HG03060 (cell line): ENCODE measurements at regions not wholly inside any gene's neighbourhood (a gene's known extent, or its start where the extent isn't known, plus 50 kb on each side); places are given as distances from the start of the nearest gene placed in this dataset.
"Not testable (repeated sequence)": the region's sequence is repeated elsewhere in the genome, so short reads cannot be mapped to it uniquely, and the experiment has no call there.

Experiments
- ATAC-seq: cut with Tn5 transposase; IDR thresholded peaks from one replicate; pipeline ENCODE4 v1.9.1; 2021; ENCODE audit warnings: low read depth, moderate number of reproducible peaks; ENCODE audit not compliant: unreplicated experiment

DNA sequence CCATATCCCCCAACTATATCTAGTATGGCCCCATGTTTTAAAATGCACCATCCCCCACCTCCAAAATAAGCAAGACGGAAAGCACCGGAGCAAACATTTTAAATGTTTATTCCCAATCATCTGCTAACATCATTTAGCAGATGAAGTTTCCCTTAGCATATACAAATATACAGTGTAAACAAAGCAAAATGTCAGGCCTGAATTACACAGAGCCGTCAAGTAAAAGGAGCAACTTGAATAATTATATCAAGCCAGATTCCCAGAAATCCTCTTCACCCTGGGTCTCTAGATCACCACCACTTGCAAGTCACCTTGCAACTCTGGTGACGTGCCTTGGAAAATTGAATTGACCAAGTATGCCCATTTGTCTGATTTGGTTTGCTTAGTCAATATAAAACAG, 91.6 kb upstream of the COL1A2 start:
- no peak for ATAC-seq

DNA sequence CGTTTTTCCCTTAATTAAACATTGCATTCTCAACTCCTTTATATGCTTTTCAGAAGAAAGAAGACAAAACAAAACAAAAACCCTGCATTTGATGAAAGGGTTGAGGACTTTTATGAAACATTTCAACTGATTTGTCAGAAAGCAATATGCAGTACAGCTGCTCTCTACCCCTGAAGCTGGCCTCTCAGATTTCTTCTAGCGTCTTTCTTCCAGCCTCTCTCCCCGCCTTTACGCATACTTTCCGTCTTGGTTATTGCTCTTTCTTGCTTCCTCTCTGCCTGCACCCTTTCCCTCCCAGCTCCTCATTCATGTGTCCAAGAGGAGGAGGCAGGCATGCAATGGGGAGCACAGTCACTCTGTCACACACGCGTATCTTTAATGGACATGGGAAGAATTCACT, 91.0 kb upstream of the COL1A2 start:
- ATAC-seq, result no peak

- no peak for ATAC-seq
Observed at GRCh38 chr7:94304878-94305277, 89.8 kb upstream of the COL1A2 start.

DNA sequence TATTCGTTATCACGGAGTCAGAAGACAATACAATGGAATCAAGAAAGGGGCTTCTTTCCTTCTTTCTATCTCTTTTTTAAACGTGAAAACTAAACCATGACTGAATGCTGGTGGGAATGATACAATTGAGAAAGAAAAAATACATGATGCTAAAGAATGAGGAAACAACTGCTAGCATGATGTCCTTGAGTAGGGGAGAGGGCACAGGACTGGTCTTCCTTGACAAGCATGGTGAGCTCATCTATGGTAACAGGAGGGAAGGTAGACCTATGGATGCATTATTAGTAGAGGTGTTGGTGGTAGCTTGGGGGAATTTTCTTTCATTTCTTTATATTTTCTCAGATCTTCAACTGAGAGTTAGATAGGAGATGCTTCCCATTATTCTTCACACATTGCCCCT, 88.9 kb upstream of the COL1A2 start:
- no peak for ATAC-seq

DNA sequence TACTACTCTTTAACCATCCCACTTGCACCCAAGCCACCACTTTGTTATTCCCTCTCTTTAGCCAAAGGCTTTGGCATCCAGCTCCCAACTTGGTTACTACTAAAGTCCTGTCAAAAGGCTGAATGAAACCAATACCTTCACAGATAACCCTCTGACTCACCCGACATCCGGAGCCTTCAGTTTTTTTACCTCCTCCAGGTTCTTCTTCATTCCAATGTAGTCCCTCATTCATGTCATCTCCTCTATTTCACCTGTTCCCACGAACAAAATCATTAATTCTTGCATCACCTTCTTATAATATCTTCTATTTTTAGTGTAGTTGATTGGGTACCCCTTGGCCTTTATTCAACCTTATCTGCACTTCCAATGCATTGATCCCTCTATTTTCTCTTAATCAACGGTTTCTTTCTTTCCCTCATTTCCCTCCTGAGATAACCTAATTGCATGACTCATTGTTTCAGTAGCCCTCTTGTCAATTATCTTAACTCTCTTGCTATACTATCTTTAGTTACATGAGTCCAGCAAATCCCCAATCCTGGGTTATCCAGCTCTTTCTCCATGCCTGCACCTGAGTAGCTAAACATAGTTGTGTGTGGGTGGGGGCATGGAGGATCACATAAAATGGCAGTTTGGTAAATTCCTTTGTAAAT, 87.2 kb upstream of the COL1A2 start:
- no peak for ATAC-seq

GRCh38 chr7:94311515-94311914, 83.2 kb upstream of the COL1A2 start:
- ATAC-seq, result no peak

GRCh38 chr7:94313926-94314325, 80.8 kb upstream of the COL1A2 start:
- no peak for ATAC-seq

DNA sequence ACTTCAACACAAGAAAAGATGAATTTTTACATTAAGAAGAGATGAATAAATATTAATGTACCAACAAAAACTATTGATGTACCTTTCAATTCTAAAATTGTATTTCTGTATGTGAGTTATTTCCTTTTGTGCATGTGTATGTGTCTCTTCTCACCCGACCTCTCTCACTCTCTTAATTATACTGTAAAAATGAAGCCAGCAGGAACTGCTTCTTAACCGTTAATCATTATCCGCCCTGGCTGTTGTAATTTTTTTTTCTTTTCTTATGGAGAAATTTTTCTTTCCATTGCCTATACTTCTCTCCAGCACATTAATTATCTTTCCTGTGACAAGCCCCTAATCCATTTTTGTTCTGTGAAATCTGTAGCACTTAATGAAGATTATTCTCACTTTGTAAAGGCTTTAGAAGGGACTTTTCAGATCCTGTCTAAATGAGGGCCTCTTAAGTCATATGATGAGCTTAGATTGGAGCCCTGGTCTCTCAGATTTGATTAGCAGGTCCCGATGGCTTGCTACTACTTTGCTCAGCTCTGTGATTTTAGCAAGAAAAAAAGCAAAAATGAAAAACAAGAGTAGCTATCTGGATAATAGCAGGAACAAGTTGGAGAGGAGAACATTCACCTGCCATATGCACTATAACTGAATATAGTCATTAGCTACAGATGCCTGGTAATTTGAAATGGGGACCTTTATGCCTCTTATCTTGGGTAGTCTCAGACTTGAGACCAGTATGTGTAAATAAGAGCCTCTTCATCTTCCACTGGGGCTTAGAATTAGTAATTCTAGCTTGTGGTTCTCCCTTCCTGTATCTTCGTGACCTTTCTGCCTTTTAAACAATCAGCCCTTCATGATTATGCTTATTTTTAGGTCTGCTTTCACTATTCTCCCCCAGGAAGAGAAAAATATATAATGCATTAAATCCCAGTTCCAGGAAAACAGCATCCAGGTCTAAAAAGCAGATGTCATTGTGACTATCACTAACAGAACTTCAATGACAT, 80.0 kb upstream of the COL1A2 start:
- no peak for ATAC-seq

DNA sequence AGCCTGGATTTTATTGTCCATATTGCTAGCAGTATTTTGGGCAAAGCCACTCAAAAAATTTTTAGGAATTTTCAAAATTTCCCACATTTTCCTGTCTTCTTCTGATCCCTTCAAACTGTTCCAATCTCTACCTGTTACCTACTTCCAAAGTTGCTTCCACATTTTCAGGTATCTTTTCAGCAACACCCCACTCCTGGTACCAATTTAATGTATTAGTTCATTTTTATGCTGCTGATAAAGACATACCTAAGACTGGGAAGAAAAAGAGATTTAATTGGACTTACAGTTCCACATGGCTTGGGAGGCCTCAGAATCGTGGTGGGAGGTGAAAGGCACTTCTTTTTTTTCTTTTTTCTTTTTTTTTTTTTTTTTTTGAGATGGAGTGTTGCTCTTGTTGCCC, 73.6 kb upstream of the COL1A2 start:
- not testable (repeated sequence) for ATAC-seq

DNA sequence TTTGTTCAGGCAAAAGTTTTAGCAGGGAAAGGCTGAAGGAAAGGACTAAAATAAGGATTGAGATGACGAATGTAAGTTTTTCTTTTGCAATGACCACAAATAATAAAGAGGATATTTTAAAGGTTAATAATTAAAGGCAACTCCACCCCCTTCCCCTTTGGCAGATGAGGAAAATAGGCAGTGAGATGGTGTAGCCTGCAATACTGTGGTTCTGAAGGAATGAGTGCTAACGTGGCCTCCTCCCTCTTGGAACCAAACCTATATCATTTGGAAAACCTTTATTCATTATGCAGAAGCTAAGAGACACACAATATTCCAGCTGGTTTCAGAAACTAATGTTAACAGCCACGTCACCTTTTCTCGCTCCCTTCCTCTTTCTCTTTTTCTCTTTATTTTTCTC, 70.9 kb upstream of the COL1A2 start:
- no peak for ATAC-seq

DNA sequence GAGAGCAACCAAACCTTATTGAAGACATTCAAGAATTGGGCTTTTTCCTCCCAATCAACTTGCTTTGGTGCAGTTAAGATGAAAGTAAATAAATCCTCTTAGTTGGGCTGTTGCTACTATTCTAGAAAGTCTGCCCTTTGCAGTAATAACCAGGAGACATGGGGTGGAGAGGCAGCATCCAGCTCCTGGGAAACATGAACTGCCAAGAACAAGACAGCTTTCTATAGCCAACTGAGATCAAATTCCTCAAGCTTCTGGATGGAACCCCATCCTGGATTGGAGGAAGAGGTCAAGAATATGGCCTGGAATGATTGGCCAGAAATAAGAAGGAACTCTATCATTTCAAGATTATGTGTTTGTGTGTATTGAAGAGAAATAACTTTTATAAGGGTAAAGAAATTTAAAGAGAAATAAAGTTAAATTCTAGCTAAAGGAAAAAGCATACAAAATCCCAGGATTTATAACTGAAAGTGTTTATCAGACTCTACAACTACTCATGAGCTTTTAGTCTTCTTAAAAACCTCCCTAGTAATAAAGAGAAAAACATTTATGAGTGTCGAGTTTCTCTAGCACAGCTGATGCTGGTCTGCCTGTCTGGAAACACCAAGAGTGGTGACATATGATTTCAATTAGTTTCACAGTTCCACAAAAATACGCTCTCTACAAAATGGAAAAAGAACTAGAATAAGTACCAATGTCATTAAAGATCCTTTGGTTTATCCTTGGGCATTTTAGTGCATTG, 70.1 kb upstream of the COL1A2 start:
- ATAC-seq, result no peak

- ATAC-seq, result no peak
Observed at GRCh38 chr7:94325122-94325475, 69.6 kb upstream of the COL1A2 start.

- ATAC-seq, result no peak
Observed at GRCh38 chr7:94330269-94331020, 64.2 kb upstream of the COL1A2 start.

DNA sequence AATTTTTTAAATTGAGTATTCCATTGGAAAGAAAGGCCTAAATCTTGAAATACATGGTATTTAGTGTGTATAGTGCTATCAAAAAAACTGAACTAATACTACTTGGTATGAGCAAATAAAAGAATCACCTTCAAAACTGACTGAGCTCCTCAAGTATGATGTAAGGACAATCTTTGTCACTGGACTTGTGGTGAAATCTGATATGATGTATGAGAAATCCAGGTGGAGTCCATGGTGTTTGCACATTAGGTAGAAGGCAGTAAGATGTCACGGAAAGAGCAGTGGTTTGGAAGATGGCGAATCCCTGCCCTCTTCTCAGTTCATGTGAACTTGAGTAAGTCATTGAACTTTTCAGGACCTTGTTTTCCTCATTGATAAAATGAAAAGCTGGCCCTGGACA, 62.1 kb upstream of the COL1A2 start:
- no peak for ATAC-seq

GRCh38 chr7:94333810-94334209, 60.9 kb upstream of the COL1A2 start:
- no peak for ATAC-seq

DNA sequence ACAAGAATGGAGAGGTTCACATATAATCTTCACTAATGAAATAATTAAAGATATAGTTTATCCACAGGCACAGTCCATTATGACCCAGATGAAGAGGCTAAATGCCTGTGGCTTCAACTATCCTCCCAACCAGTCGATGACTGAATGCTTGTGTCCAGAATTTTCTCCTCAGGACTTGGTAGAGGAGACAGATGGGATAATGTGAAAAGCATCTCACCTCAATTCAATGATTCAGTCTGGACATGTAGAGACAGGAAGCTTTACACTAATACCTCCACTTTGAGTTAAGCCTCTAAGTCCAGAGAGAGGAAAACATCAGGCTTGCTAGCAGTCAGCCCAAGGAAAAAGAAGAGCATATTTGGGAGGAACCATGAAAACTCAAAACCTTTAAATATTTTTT, 59.1 kb upstream of the COL1A2 start:
- no peak for ATAC-seq

DNA sequence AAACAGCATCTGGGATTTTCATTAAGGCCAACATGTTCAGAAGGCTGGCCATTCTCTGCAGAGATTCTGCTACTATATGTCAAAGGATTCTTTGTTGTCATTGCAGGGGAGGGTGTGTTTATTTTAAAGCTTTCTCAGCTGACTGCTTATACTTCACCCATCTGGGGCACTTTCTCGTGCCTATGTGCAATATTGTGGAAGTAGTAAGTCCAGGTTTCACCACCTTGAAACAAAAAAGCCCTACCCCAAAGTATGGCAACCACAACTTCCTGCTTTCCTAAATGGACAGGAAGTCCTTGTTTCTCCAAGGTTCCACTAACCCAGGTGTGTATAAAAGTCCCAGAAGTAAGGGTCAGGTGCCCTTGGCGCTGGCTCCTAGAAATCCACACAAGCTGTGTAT, 58.7 kb upstream of the COL1A2 start:
- no peak for ATAC-seq

GRCh38 chr7:94338921-94339371, 55.7 kb upstream of the COL1A2 start:
- no peak for ATAC-seq

GRCh38 chr7:94344826-94345225, 49.9 kb upstream of the COL1A2 start:
- ATAC-seq, result no peak
